NCI-H748 treated with DMSO at 0.1 percent for 48 hours (cell line): ENCODE measurements at regions not wholly inside any gene's neighbourhood (a gene's known extent, or its start where the extent isn't known, plus 50 kb on each side); places are given as distances from the start of the nearest gene placed in this dataset.

Experiments used
- DNase-seq: peaks from one replicate; lab custom pipeline; 2025; lab: John Stamatoyannopoulos, UW

DNA sequence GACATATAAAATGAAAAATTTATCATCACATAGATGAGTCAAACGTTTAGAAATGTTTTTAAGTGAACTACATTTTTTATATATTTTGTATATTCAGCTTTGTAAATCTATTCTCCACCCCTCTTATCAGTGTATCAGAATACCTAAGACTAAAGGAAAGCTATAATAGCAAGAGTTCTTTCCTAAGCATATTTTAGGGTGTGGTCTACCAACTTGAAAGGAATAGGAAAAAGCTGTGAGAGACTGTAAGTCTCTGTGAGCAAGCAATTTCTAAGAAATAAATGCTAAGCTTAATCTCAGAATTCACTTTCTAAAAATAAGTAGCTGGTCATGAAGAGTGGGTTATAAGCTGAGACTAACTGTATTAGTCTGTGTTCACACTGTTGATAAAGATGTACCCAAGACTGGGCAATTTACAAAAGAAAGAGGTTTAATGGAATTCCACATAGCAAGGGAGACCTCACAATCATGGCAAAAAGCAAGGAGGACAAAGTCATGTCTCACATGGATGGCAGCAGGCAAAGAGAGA lies 175.4 kb upstream of the PREP start:
- no peak for DNase-seq

DNA sequence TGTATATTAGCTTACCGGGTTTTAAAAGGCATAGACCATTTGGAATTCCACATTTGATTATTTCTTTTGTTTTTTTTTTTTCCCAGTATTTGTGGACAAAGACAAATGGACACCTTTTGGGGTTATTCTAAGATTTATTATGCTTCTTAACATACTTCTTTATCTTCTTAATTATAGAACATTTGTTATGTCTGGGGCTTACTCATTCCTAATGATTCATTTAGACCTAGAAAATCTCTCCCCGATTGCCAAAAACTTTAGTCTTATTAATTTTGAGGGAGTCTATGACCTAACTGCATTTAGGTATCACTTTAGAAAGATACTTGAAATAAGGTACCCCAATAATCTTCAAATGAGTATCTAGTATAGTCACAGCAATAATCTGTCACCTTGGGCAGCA lies 170.7 kb upstream of the PREP start:
- DNase-seq: no peak

DNA sequence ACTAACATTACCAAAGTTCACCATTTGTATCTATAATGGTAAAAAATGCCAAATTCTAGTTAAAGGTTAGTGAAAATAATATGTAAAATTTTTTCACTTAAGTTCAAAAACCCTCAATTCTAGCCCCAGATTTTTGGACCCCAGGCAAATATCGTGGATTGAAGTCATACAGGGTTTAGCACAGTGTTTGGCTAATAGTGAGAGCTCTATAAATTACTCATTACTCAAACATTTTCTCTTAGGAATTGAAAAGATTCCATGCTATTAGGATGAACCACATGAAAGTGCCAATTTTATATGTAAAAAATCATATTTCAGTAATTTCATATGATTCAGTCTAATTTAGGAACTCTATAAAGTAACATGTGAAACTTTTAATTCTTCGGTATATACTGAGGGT lies 170.3 kb upstream of the PREP start:
- no peak for DNase-seq

DNA sequence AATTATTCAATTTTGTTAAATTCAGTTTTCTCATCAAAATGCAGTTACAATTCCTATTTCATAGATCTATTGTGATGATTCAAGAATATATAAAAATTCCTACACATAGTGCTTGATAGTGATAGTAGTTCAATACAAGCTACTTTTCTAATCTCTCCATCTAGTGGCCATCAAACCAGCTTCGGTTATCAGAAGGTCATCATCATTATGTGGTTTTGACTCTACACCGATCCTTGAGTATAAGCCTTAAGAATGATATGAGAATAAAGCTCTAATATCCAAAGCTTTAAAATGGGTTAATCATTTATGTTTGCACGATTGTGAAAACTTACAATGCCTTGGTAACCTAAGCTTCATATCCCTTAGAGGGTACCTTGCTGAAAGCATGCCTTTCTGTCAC lies 167.5 kb upstream of the PREP start:
- DNase-seq: no peak

DNA sequence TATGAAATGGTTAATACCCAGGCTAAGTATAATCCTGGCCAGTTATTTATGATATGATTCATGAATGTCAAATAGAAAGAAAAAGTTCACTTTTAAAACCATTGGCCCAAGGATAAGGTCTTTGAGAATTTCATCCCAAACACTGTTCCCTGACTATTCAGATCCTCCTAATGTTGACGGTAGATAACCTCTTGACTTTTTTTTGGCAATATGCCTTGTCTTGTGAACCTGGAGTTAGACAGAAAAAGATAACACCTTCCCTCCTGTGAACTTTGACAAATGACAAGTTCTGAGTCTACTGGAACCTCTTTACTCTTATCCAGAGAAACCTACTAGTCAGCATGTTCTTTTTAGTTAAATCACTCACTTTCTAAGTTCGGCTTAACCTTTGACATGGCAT lies 166.8 kb upstream of the PREP start:
- DNase-seq: no peak

DNA sequence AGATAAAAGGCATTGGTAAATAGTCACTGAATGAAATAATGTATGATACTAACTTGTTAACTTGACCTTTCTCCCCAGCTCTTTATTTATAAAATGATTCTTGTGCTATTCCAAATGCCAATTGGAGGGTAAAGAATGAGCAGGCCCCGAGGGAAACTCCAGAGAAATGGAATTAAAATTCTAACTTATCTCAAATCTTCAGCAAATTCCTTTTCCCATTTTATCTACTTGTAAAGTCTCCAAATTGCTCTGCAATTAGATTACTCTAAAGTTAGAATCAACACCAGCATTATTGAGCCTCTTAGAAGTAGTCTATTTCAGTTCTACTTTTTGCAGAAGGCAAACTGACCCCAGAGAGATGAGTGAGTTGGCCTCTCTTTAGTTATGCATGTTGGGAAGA lies 165.9 kb upstream of the PREP start:
- DNase-seq: no peak

DNA sequence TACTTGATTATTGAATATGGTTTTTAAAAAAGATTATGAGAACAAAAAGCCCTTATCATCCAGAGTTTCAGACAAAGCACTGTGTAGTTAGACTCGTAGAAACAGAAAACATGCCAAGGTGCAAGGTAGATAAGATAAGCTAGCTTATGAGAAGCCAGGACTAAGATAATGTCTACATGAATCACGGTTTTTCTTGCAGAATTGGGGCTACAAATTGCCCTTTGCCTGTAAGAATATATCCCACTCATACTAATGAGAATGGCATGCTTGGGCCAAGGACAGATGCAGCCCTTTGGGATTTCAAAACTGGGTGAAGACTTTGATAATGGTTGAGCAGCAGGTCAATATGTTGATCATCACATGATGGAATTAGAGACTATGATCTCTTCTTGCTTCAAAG lies 165.3 kb upstream of the PREP start:
- DNase-seq: no peak

DNA sequence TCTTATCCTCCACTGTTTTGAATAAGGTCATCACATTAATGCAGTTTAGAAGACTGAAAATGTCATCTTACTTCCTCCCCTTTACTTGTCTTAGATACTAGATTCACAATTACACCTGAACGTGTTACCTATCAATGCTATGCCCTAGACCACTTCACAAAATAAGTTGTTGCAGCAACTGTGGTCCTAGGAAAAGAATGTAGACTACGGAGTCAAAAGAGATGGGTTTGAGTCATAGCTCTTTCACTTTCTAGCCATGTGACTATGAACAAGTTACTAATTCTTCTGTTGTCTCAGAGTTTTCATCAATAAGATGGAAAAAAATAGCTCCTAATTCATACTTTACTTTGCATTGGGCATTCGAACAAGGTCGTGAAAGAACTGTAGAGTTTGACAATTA lies 164.3 kb upstream of the PREP start:
- no peak for DNase-seq

DNA sequence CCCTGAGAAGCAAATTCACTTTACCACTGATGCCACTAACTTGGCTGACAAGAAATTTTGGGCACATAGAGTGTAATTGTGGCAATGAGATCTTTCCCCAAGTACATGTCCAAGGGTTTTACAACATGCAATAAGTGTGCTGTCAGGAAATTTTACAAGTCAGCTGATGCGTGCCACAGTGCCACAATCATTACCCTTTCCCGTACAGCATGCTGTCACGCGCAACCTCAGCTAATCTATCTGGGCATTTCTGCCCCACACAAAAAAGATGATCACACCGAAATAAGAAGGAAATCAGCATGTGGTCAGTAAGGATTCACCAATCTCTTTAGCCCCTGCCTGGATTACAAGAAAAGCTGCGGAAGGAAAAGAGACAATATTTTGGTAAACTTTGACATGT lies 163.6 kb upstream of the PREP start:
- no peak for DNase-seq

DNA sequence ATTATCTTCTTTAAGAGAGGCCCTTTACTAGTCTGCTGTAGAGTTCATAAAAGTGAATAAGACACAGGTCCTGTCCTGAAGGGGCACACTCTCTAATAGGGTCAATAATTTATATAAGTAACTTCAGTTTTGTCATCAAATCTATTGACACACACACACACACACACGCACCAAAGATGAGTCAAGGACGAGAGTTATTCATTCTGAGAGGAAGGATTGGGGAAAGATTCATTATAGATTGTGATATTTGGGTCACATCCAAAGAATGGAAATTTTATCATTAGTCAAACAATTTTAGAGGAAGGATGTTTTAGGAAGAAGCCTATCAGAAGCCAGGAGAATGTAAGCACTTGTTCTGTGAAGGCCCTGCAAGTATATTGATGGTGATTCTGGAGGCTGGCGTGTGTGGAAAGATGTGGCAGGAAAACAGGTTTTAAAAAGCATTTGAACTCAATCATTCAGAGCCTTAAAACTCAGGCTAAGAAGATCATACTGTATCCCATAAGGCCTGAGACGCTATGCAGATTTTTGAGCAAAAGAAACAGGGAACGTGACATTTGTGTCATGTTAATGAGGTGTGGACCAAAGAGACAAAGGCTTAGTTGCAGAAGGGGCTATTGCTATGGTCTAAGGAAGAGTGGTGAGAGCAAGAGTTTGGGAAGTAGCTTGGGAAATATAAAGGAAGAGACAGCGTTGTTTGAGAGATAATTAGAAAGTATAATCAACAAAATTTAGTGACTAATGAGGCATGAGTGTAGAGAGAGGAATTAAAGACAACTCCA lies 161.4 kb upstream of the PREP start:
- no peak for DNase-seq

DNA sequence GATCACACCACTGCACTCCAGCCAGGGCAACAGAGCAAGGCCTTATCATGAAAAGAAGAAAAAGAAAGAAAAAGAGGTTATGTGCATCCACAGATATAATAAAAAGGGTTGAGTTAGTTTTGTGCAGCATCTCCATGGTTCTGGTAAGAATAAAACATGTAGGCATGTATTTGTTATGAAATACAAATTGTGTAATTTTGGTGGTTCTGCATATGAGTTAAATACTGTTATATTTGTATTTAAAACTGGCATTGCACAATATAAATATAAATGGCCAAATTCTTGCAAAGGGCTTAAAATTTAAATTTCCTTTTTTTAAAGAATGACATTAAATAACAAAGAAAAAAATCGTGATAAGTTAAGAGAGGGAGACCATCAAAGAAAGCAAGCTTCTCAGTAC lies 159.1 kb upstream of the PREP start:
- no peak for DNase-seq

DNA sequence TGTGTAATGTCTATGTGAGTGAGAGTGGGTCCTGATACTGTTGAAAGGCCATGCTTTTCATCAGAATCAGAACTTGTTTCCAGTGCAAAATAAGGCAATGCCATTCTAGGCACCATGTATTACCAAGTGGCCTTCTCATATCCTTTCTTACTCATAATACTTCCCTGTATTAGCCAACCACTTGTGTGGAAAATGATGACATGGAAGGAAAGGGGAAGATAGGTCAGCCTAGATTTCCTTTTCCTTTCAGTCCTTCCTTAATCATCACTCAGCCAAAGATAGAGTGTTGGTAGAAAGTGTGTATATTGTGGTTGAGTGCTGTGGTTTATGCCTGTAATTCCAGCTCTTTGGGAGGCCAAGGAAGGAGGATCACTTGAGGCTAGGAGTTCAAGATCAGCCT lies 158.6 kb upstream of the PREP start:
- DNase-seq: no peak

DNA sequence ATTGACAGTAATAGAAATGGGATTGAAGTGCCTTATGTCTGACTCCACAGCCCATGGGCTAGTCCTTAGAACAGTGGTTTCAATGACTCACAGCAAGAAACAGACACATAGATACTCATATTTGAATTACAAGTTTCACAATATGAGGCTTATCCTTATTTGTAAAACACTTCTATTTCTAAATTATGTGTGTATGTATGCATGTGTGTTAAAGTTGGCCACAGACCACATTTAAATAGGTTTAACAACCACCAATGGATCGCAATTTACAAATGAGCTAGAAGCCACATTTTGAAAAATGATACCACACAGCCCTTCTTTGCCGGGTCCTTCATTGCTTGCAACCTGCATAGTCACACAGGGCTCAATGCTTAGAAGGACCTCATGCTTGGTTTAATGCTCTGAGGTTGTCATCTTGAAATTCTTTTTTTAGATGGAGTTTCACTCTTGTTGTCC lies 157.8 kb upstream of the PREP start:
- DNase-seq: no peak

DNA sequence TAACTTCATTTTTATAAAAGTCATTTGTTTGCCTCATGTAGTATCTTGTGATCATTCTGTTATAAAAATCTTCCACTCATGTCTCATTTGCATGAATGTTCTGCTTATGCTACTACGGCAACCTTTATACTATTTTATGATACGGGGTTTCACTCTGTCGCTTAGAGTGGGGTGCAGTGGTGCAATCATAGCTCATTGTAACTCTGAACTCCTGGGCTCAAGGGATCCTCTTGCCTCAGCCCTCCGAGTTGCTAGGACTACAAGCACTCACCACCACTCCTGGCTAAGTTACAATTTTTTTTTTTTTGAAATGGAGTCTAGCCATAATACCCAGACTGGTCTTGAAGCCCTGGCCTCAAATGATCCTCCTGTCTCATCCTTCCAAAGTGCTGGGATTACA lies 154.4 kb upstream of the PREP start:
- no peak for DNase-seq

DNA sequence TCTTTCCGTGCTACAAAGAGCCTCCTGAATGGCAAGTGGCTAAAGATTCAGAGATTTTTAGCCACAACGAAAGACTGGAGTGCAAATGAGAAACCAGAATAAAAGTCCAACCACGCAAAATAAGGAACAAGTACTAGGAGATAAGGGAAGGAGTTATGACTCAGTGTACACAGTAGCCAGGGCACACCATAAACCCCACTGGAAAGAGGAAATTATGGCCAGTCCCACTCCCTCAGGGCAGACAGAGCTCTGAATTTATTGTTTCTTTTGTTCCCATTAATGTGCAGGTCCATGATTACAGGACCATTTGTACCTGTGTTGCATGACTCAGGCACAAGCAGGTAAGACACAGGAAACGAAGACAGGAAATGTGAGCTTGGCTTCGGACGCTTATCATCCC lies 150.3 kb upstream of the PREP start:
- DNase-seq: no peak

DNA sequence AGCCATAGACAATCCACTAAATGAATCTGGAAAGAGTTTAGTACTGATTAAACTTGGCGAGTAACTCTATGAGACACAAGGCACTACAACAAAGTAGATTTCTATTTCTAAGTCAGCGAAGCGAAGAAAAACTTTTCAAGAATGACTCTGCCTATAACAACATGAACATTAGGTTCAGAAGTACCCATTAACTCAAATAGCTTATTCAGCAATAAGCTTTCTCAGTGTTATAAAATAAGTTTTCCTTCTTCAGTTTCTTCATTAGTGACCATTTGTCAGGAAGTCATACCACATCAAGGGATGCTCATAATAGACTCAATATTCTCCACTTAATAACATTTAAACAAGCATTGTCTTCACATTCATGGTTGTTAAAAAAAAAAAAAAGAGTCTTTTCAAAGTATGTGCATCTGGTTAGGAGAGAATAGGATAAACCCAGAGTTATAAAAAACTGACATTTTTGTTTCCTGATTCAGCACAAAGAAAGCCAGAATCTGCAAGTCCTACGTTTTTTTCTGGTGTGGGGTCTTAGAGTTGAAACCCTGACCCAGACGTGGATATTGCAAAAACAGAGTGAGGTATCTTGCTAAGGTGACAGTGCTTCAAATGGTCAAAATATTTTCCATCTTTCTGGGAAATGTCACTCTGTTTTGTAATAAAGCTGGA lies 148.2 kb upstream of the PREP start:
- no peak for DNase-seq

DNA sequence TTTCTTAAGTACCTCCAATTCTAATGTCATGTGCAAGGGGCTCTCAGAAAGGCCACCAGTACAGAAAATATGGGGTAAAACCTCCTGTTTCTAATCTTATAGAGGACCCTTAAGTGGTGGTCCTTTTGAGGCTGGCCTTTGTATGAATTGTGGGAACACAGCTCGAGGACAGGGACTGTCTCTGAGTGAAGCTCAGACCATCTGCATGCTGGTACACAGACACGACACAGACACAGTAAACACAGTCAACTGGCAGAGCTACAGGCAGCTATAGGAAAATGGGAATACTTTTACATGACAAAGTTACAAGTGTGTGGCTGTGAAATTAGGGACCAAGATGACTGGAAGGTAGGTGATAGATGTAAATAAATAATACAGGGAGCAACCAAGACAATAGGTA lies 143.9 kb upstream of the PREP start:
- no peak for DNase-seq

DNA sequence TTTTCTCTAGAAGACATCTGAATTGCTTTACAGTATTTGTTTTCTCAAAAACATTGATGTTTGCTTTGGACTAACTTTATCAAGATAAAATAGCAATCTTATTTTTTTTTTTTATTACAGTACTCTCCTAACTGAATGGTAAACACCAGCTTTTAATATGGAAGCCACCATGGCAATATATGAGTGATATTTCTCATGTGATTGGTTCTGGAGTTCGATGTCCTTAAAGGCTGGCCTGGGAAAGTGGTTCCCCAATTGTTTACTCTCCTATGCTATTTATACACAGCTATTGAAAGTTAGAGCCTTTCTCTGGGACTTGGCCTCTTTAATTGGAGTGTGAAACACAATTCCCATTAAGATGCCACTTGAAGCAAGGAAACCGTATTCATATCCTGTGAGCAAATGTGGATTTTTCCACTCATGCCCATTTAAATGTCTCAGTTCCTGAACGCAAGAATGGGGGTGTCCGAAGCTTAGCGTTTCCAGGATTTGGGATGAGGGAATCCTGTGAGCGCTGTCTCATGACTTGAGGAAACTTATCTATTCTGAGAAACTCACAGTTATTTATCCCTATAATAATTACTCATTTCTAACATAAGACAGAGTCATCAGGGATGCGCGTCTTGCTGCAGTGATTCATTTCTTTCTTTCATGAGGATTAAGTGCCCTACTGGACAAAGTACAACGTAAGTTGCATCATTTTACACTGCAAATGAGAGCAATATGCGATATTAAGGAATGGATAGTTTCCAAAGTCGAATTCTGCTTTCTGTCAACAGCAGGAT lies 143.3 kb upstream of the PREP start:
- DNase-seq: no peak

DNA sequence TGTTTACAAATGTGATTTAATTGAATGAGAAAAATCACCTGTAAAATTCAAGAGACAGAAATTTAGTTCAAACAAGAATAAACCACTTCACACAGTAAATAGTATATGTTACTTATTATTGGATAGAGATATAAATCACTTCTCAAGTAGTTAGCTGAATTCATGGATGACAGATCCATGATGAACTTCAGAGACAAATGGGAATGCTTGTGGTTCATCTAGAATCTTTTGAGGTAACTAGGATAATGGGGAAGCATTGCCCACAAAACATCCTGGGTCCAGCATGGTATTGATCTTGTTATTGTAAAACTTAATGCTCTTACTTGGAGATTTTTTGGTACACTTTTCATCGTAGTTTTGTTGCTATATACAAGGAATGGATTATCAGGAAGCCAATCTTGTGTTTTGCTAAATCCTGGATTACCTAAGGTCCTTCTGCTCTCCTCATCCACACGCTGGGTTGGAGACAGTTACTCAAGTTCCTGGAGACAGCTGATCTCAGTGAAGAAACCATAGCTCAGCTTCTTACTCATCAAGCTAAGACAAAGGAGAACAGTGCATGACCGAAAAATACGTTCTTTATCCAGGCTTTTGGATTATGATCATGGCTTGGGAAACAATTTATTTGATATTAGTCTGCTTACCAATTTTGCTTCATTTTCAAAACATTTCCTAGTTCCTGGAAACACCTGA lies 142.5 kb upstream of the PREP start:
- DNase-seq: no peak

DNA sequence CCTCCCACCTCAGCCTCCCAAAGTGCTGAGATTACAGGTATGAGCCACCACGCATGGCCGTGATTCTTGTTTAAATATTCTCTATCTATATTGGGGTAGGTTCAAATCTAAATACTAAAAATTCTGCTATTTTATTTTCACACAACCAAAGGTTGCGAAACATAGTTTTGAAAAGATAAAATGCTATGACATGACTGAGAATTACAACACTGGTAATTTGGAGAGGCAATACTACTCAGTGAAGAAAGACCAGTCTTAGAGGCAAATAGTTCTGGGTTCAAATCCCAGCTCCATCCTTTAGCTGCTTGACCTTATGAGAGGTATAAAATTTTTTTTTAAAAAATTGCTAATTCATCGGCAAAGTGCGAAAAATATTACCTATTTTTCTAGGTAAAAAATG lies 137.0 kb upstream of the PREP start:
- DNase-seq: no peak

DNA sequence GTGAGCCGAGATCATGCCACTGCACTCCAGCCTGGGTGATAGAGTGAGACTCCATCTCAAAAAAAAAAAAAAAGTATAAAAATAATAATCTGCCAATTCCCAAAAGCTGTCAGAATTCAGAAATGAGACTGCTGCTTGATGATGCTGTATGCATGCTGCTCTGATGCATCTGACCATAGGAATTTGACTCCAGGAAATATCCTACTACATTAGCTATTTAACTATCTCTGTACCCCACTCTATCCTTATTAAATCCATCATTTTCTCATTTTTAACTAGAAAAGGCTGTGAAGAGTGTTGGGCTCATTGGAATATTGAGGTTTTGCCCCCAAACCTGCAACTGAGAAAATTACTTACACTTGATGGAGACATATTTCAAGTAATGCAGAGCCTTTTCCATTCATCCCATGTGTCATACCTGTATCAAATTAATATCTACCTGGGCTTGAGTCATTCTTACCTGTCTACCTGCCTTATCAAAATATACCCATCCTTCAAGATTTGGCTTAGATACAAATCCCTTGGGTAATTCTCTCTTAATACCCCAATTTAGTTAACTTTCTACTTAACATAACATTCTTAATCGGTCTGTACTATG lies 135.2 kb upstream of the PREP start:
- DNase-seq: no peak

DNA sequence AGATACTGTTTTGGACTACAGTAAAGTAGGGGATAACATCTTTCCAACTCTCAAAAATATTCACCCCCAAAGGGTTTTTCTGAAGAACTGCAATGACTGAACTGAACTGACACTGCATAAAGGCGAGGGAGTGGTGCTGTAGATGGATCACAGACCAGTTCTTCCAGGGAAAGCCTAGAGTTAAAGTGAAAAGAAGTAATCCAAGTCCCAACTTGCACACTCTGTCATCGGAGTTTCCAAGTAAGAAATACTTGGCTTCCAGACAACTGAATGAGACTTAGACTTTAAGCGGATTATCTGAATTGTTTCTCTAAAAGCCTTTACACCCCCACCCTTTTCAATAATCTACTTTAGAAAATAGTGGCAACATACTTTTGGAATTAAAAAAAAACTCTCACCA lies 134.1 kb upstream of the PREP start:
- no peak for DNase-seq
